ENCODE measurements at regions not wholly inside any gene's neighbourhood (a gene's known extent, or its start where the extent isn't known, plus 50 kb on each side); places are given as distances from the start of the nearest gene placed in this dataset.

DNA sequence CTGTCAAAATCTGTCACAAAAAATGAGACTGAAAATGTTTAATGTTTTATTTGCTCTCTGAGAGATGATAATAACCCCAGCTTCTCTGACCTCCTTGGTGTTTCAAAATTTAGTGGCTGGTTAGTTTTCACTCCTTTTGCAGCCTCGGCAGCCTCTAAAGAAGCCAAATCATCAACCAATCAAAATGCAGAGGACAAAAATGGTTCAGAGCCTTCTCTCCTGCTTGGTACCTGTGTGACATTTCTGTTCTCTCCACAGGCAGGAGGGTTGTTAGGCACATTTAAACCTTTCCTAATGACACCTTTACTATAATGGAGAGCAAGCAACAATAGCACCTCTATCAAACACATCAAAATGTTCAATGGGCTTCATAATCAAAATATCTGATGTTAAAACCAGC lies 375.5 kb downstream of the HACE1 start:
- TF ChIP-seq, protein P1, sequence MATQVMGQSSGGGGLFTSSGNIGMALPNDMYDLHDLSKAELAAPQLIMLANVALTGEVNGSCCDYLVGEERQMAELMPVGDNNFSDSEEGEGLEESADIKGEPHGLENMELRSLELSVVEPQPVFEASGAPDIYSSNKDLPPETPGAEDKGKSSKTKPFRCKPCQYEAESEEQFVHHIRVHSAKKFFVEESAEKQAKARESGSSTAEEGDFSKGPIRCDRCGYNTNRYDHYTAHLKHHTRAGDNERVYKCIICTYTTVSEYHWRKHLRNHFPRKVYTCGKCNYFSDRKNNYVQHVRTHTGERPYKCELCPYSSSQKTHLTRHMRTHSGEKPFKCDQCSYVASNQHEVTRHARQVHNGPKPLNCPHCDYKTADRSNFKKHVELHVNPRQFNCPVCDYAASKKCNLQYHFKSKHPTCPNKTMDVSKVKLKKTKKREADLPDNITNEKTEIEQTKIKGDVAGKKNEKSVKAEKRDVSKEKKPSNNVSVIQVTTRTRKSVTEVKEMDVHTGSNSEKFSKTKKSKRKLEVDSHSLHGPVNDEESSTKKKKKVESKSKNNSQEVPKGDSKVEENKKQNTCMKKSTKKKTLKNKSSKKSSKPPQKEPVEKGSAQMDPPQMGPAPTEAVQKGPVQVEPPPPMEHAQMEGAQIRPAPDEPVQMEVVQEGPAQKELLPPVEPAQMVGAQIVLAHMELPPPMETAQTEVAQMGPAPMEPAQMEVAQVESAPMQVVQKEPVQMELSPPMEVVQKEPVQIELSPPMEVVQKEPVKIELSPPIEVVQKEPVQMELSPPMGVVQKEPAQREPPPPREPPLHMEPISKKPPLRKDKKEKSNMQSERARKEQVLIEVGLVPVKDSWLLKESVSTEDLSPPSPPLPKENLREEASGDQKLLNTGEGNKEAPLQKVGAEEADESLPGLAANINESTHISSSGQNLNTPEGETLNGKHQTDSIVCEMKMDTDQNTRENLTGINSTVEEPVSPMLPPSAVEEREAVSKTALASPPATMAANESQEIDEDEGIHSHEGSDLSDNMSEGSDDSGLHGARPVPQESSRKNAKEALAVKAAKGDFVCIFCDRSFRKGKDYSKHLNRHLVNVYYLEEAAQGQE (IDR thresholded peaks at IDR 0.05; ENCODE audit: low read depth) = no peak
- TF ChIP-seq, protein P2, sequence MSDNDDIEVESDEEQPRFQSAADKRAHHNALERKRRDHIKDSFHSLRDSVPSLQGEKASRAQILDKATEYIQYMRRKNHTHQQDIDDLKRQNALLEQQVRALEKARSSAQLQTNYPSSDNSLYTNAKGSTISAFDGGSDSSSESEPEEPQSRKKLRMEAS (IDR thresholded peaks at IDR 0.05) = no peak
- TF ChIP-seq TCF12 (IDR thresholded peaks at IDR 0.05; ENCODE audit: low read depth) (no peak), CREB1 (IDR thresholded peaks at IDR 0.05; ENCODE audit: low read depth) (no peak), RAD21 (IDR thresholded peaks at IDR 0.05; ENCODE audit: low read depth) (no peak), CEBPB (IDR thresholded peaks at IDR 0.05) (no peak), YY1 (IDR thresholded peaks at IDR 0.05; ENCODE audit: low read depth) (no peak), EP300 (IDR thresholded peaks at IDR 0.05; ENCODE audit: borderline replicate concordance) (no peak), EGR1 (IDR thresholded peaks at IDR 0.05) (no peak), FOXM1 (IDR thresholded peaks at IDR 0.05; ENCODE audit: borderline replicate concordance, low read depth) (no peak)
- TF ChIP-seq, protein P3, sequence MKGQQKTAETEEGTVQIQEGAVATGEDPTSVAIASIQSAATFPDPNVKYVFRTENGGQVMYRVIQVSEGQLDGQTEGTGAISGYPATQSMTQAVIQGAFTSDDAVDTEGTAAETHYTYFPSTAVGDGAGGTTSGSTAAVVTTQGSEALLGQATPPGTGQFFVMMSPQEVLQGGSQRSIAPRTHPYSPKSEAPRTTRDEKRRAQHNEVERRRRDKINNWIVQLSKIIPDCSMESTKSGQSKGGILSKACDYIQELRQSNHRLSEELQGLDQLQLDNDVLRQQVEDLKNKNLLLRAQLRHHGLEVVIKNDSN (IDR thresholded peaks at IDR 0.05) = no peak

Measured in Ishikawa (cell line).